Right atrium auricular region (tissue), 2 donors: ENCODE measurements at regions not wholly inside any gene's neighbourhood (a gene's known extent, or its start where the extent isn't known, plus 50 kb on each side); places are given as distances from the start of the nearest gene placed in this dataset.

Source experiments
- DNase-seq: peaks from one replicate; pipeline ENCODE4 v3.0.0-alpha.2; 2019; ENCODE audit warnings: low spot score
- H3K27ac ChIP-seq, 2 donors: fragments of 200-600 bp; sonication (generic); 1 replicate in 1 of 2; 2 replicates in 1 of 2; pipeline ENCODE4 v1.5.1; 2016 to 2019
- H3K27me3 ChIP-seq, 2 donors: fragments of 200-600 bp; sonication (generic); one replicate each; pipeline versions ENCODE4 v1.5.1 to v1.6.0; 2017 to 2019
- H3K36me3 ChIP-seq: fragments of 200-600 bp; sonication (generic); one replicate; pipeline ENCODE4 v1.5.1; 2016
- H3K4me1 ChIP-seq, 2 donors: fragments of 200-600 bp; sonication (generic); one replicate each; pipeline versions ENCODE4 v1.5.1 to v1.6.0; 2017 to 2019
- H3K4me3 ChIP-seq, 2 donors: fragments of 200-600 bp; sonication (generic); 1 replicate in 1 of 2; 2 replicates in 1 of 2; pipeline ENCODE4 v1.5.1; 2017 to 2019; ENCODE audit warnings: mild to moderate bottlenecking in 1 of 2, moderate library complexity in 1 of 2
- H3K9me3 ChIP-seq, 2 donors: fragments of 200-600 bp; sonication (generic); one replicate each; pipeline ENCODE4 v1.5.1; 2019
- CTCF ChIP-seq, 2 donors: fragments of 200-600 bp; sonication (generic); IDR thresholded peaks; one replicate each; pipeline ENCODE4 v1.5.1; 2019; ENCODE audit warnings: antibody characterized with exemption in 2 of 2

- no peaks in the 10 kb centered on the region for H3K4me1 ChIP-seq
- no peak for DNase-seq
- H3K27ac ChIP-seq = no peak overlapping the region
- H3K9me3 ChIP-seq = no peaks in the 10 kb centered on the region
- no peak overlapping the region for H3K4me3 ChIP-seq
- no peak for TF ChIP-seq CTCF (IDR thresholded peaks at IDR 0.05)
- no peaks in the 10 kb centered on the region for H3K27me3 ChIP-seq
- H3K36me3 ChIP-seq = no peaks in the 10 kb centered on the region
Observed at GRCh38 chr9:31597977-31598376, 786.5 kb upstream of the ACO1 start.

DNA sequence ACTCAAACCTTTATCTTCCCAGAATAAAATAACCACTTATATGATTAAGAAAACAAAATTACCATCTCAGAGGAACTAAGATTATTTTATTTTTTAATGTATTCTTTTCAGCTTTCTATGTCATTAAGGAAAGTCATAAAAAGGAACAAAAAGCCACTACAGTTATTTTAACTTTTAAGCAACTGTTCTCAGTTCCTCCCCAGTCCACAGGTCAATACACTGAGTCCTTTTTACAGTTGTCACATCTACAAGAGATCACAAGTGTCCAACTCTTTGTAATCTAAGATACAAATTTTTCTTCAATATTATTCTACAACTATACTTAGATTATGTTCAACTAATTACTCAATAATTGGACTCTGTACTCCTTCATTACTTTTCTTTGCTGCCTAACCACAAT, 782.8 kb upstream of the ACO1 start:
- Histone ChIP-seq H3K36me3 (no peaks in the 10 kb centered on the region), H3K4me3 (no peak overlapping the region), H3K4me1 (no peaks in the 10 kb centered on the region), H3K27me3 (no peaks in the 10 kb centered on the region), H3K9me3 (no peaks in the 10 kb centered on the region), H3K27ac (no peak overlapping the region)
- no peak for TF ChIP-seq CTCF (IDR thresholded peaks at IDR 0.05)
- no peak for DNase-seq

DNA sequence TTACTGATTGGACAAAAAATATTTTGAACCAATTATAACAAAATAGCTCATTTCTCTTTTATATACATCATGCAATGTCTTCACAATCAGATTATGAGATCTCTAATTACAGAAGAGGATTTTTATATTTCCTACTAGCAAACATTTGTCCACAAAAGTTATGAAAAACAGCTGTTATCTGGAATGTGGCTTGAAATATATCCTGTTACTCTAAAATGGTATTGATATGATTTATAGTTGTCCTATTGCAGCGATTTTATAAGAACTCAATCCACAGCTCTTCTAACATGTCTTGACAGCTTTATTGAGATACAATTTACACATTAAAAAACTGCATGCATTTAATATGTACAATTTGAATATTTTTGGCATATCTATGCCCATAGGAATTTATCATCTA, 779.9 kb upstream of the ACO1 start:
- TF ChIP-seq CTCF (IDR thresholded peaks at IDR 0.05) = no peak
- no peak for DNase-seq
- H3K27ac ChIP-seq = no peak overlapping the region
- no peaks in the 10 kb centered on the region for H3K9me3 ChIP-seq
- H3K4me1 ChIP-seq = no peaks in the 10 kb centered on the region
- H3K27me3 ChIP-seq = no peaks in the 10 kb centered on the region
- H3K4me3 ChIP-seq = no peak overlapping the region
- no peaks in the 10 kb centered on the region for H3K36me3 ChIP-seq

GRCh38 chr9:31605164-31605563, 779.3 kb upstream of the ACO1 start:
- Histone ChIP-seq H3K27ac (no peak overlapping the region), H3K4me3 (no peak overlapping the region), H3K4me1 (no peaks in the 10 kb centered on the region), H3K27me3 (no peaks in the 10 kb centered on the region), H3K9me3 (no peaks in the 10 kb centered on the region), H3K36me3 (no peaks in the 10 kb centered on the region)
- DNase-seq = no peak
- TF ChIP-seq CTCF (IDR thresholded peaks at IDR 0.05) = no peak

DNA sequence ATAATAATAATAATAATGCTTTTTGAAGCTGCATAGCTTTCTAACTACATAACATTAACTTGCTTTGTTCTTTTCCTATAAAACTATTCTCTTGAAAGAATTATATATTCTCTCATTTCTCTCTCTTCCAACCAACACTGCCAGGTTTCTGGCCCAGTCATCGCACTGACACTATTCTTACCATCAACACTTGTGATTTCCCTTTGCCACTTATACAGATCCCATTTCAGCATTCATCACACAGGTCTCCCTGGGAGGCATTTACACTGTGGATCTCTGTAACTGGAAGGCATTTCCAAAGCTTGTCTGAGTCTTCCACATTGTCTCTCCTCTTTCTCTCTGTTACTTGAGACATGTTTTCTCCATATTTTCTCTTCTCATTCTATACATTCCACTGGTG, 777.8 kb upstream of the ACO1 start:
- Histone ChIP-seq H3K27me3 (no peaks in the 10 kb centered on the region), H3K4me3 (no peak overlapping the region), H3K27ac (no peak overlapping the region), H3K36me3 (no peaks in the 10 kb centered on the region), H3K4me1 (no peaks in the 10 kb centered on the region), H3K9me3 (no peaks in the 10 kb centered on the region)
- no peak for DNase-seq
- TF ChIP-seq CTCF (IDR thresholded peaks at IDR 0.05) = no peak

DNA sequence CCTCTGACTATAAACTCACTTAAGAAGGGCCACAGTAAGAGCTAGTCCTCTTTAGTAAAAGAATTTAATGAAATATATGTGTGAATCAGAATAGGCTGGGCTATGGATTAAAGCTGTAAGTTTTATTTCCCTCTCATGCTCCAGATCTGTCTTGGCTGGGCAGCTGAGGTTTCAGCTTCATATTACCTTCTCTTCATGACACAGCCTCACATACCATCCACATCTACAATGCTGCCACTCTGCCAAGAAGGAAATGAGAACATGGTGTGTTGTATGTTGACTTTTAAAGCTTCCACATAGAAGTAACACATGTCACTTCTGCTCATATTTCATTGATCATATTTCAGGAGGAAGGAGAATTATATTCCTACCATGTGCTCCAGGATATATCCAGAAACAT, 776.0 kb upstream of the ACO1 start:
- DNase-seq = no peak
- H3K4me3 ChIP-seq = no peak overlapping the region
- H3K9me3 ChIP-seq = no peaks in the 10 kb centered on the region
- H3K36me3 ChIP-seq = no peaks in the 10 kb centered on the region
- no peak for TF ChIP-seq CTCF (IDR thresholded peaks at IDR 0.05)
- no peaks in the 10 kb centered on the region for H3K27me3 ChIP-seq
- H3K4me1 ChIP-seq = no peaks in the 10 kb centered on the region
- no peak overlapping the region for H3K27ac ChIP-seq
